Stimulated activated CD8-positive, alpha-beta memory T cell treated with anti-CD3 and anti-CD28 coated beads, Interleukin-12 subunit alpha, Interleukin-12 subunit beta, amount 100 ng/mL, for 1 hour (primary cell): ENCODE measurements at regions not wholly inside any gene's neighbourhood (a gene's known extent, or its start where the extent isn't known, plus 50 kb on each side); places are given as distances from the start of the nearest gene placed in this dataset.

Source experiments
- DNase-seq: peaks from one replicate; pipeline ENCODE4 v3.0.0-alpha.2; 2020; ENCODE audit warnings: low read depth

DNA sequence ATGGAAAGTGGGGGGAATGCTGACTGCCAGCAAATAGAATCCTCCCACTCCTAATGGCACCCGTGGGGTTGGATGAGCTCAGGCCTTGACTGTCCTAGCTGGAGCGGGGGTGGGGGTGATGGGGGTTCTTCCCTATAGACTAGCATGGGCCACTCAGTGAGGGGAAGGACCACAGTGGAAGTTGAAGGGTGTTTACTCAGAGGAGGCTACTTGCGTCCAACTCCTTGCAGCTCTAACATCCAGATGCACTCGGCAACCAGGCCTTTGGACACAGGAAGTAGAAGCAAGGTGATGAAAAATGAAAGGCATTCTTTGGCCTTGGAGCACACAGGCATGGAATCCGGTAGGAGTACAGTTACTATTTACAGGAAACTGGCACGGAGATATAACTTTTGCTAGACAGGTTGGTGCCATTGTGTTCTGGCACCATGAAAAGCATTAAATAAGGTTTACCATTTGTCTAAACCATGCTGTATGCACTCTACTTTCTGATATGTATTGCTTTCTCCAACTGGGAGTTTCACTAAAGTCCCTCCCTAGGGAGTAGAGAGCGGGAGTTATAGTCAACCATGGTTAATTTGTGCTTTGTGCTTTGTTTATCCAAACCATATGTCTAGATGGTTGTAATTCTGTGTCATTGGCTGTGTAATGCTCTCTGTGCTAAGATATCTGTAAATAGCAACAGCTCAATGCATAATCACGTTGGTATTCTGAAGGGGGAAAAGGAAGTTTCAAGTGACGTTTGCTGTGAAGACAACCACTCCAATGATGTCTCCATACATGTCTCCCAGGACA, 125.3 kb downstream of the TSHZ3 start:
- no peak for DNase-seq

DNA sequence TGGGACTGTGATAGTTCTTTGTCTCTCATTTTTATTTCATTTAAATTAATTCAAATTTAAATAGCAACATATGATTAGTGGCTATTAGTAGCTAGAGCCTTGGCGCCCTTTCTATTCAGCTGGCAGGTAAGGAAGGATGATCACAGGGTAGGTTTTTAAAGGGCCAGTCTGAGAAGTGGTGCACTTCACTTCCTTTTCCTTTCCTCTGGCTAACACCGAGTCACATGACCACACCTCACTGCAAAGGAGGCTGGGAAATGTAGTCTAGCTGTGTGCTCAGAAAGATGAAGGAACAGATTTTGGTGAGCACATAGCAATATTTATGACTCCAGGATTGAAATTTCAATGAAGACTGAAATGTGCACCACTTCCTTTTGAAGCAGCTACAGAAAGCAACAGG, 128.7 kb downstream of the TSHZ3 start:
- no peak for DNase-seq

DNA sequence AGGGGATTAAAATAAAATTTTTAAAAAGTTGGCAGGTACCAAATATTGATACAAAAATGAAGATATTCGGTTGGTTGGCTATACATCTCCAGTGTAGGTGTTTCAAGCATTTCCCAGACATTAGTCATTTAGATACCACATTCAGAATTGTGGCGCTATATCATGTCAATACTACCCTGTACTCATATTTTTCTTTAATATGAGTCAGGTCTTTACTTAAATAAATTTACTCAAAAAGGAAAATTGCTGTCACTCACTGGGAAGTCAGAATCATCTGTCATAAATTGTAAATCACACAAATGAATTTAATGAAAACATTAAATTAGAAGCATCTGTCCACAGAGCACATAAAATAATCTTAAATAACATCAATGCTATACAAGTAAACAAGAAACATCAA, 134.2 kb downstream of the TSHZ3 start:
- DNase-seq = no peak

GRCh38 chr19:31214086-31214485, 135.2 kb downstream of the TSHZ3 start:
- DNase-seq = peak; percentile 74

GRCh38 chr19:31211088-31211487, 138.1 kb downstream of the TSHZ3 start:
- DNase-seq = no peak

GRCh38 chr19:31205887-31206518, 143.2 kb downstream of the TSHZ3 start:
- no peak for DNase-seq

DNA sequence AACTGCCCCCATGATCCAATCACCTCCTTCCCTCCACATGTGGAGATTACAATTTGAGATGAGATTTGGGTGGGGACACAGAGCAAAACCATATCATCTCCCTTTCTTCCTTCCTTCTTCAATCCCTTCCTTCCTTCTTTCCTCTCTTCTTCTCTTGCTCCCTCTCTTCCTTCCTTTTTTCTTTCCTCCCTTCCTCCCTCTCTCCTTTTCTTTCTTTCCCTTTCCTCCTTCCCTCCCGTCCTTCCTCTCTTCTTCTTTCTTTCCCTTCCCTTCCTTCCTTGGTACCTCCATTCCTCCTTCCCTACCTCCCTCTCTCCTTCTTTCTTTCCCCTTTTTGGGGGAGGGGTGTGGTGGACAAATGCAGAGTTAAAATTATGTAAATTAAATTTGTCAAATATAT, 145.1 kb downstream of the TSHZ3 start:
- no peak for DNase-seq

GRCh38 chr19:31185261-31185660, 164.0 kb downstream of the TSHZ3 start:
- DNase-seq = no peak

DNA sequence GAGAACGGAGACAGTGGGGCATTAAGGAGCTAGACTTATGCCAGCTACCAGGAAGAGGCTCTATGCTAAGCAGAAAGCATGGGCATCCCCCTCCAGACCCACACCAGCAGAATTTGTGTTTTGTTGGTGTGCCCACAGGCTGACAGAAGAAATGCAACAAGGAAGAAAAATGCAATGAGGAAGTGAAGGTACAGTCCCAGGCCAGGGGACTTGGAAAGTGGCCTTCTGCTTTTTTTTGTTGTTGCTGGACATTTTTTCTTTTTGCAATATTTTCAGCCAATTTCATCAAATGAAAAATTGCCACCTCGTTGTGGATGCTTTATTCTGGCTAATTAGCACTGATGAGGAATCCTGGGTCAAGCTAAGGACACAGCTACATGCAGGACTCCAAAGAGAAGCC, 167.7 kb downstream of the TSHZ3 start:
- DNase-seq = no peak

- no peak for DNase-seq
Measured at GRCh38 chr19:31180907-31181306, 168.3 kb downstream of the TSHZ3 start.

GRCh38 chr19:31179471-31179852, 169.8 kb downstream of the TSHZ3 start:
- DNase-seq = no peak

DNA sequence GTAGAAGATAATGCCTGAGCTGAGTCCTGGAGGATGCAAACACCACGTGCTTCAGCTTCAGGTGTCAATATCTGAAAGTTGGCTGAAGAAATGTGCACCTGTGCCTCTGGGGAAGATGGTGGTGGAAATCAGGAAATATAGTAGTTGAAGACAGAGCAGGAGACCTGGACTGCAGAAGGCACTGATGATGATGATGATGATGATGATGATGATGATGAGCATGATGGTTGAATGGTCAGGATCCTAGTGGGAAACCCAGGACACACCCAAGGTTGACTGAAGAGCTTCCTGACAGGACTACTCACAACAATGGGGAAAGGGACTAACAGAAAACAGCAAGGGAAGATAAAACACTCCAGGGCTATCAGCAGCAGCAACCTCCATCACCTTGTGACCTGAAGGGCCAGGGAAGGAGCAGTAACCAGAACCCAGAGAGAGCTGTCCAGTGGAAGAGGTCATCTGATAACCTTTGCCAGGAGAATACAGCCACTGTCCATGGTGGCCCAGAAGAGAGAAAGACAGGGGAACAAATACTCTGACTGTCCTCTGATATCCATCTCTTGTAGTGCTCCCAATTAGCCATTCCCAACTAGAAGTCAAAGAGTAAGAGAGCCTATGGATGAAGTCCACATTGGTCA, 170.3 kb downstream of the TSHZ3 start:
- DNase-seq = no peak

GRCh38 chr19:31177246-31177645, 172.0 kb downstream of the TSHZ3 start:
- DNase-seq = no peak

DNA sequence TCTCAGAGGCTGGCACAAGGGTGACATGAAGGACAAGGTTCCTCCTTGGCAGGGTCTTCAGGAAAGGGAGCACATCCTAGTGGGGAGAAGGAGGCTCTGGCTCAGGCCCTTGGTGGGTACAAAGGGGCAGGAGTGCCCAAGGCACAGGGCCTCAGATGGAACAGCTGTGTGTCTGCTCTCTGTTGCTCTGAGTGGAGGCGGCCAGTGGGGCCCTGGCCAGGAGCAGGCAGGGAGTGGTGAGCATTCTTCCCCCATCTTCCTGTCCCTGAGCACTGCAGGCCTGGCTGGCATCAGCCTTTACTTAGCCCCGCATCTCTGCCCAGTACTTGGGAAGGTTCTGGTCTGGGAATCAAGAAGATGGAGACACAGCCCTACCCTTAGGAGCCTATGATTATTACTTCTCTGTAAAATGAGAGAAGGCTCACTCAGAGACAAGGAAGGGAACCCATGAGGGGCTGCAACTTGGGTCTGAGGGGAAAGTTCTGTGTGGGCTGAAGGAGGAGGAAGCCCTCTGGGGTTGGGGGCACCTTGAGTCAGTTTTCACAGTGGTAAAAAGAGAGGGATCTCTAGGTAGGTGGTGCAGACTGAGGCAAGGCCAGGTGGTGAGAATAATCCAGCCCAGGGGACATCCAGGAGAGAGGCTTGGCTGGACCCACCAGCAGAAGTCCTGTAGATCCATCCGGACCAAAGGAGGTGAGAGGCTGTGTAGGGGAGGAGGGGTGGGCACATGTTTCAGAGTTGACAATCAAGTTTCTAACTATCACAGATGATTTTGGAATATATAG, 173.5 kb downstream of the TSHZ3 start:
- DNase-seq = no peak

- no peak for DNase-seq
Measured at GRCh38 chr19:31174948-31175347, 174.3 kb downstream of the TSHZ3 start.

- DNase-seq = no peak
Measured at GRCh38 chr19:31173991-31174390, 175.2 kb downstream of the TSHZ3 start.

GRCh38 chr19:31171936-31172335, 177.3 kb downstream of the TSHZ3 start:
- no peak for DNase-seq

- DNase-seq = no peak
Measured at GRCh38 chr19:31170046-31170445, 179.2 kb downstream of the TSHZ3 start.

DNA sequence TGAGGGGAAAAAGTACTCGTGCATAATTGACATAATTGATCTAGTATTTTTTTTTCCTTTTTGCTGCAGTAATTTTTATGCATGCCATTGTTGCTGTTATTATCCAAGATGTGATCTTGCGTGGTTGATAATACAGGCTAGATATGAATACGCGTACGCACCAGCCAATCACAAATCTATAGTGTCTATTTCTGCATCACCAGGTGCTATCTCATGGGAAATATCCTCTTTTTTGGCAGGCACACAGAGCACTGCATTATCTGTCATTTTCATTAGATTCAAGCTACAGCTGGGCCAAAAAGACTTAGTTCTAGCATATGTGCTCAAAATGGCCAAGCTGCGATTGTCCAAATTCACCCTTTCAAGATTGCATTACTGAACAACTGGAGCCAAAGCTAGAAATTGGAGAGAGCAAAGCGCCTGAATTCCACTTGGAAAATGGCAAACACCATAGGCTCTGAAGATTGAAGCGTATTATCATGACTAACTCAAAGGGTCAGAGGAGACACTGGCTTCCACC, 181.1 kb downstream of the TSHZ3 start:
- no peak for DNase-seq

- no peak for DNase-seq
Measured at GRCh38 chr19:31167690-31168089, 181.5 kb downstream of the TSHZ3 start.

GRCh38 chr19:31166206-31166605, 183.0 kb downstream of the TSHZ3 start:
- no peak for DNase-seq

GRCh38 chr19:31164791-31165251, 184.4 kb downstream of the TSHZ3 start:
- no peak for DNase-seq
